Hypothalamus (tissue), 51 donors: ENCODE measurements at regions not wholly inside any gene's neighbourhood (a gene's known extent, or its start where the extent isn't known, plus 50 kb on each side); places are given as distances from the start of the nearest gene placed in this dataset.
"Not testable (repeated sequence)": the region's sequence is repeated elsewhere in the genome, so short reads cannot be mapped to it uniquely, and the experiment has no call there.

Source experiments
- DNase-seq, 51 donors: peaks; one replicate each; lab custom pipeline; 2025; lab: John Stamatoyannopoulos, UW

DNA sequence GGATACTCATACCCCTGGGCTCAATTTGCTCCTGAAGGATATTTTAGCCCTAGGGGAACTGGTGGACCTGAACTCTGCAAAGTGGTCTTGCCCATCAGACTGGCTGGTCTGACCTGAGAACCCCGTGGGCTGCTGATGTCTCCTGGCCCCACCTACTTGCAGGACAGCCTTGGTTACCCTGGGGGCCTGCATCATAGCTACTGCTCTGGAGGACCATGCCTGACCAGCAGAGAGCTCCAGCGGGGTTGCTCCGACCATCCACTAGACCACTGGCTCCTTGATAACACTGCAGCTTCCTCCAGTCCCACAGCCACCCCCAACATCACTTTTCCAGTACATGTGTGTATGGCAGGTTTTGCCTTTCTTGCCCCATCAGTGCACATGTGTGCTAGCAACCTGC, 331.6 kb upstream of the BRINP3 start:
- DNase-seq, result no peak

DNA sequence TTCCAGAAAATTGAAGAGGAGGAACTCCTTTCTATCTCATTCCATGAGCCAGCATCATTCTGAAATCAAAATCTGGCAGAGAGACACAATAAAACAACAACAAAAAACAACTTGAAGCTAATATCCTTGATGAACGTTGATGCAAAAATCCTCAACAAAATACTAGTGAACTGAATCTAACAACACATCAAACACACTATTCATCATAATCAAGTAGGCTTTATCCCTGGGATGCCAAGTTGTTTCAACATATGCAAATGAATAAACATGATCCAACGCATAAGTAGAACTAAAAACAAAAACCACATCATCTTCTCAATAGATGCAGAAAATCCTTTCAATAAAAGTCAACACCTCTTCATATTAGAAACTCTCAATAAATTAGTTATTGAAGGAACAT, 335.3 kb upstream of the BRINP3 start:
- DNase-seq, result no peak

DNA sequence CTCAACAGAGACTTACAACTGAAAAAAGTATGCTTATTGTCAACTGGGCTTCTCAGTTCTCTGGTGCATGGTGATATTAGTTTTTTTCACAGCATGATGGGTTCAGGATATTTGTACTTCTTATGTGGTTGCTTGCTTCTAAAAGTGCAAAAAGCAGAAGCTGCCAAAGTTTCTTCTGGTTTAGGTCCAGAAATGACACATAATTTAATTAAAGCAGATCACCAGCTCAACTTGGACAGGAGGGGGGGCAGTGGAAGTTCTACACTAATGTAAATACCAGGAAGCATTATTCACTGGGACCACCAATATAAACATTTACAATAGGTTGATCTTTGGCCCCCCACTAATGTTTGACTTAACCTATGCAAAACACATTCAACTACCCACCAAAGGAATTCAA, 354.8 kb upstream of the BRINP3 start:
- DNase-seq, result no peak

DNA sequence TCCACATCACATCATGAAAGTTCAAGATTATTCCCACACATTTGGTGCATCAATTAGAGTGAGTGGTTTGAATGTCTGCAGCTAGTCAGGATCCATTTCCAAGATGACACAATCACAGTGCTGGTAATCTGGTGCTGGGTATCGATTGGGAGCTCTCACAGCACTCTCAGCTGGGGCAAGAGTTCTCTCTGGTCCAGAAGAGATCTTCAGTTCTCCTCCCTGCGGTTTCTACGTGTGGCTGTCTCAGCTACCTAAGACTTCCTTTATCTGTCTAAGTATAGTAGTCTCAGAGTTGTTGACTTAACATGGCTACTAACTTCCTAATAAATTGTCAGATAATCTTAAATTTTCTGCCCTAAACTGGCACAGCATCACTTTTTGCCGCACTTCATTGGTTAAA, 358.0 kb upstream of the BRINP3 start:
- DNase-seq, result no peak

DNA sequence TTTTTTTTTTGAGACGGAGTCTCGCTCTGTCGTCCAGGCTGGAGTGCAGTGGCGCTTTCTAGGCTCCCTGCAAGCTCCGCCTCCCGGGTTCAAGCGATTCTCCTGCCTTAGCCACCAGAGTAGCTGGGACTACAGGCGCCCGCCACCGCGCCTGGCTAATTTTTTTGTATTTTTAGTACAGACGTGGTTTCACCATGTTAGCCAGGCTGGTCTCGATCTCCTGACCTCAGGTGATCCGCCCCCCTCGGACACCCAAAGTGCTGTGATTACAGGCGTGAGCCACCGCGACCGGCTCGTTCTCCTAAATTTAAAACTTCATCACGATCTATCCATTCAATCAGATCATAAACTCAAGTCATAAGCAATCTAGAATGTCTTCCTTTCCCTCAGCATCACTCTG, 359.5 kb upstream of the BRINP3 start:
- DNase-seq, result not testable (repeated sequence)

DNA sequence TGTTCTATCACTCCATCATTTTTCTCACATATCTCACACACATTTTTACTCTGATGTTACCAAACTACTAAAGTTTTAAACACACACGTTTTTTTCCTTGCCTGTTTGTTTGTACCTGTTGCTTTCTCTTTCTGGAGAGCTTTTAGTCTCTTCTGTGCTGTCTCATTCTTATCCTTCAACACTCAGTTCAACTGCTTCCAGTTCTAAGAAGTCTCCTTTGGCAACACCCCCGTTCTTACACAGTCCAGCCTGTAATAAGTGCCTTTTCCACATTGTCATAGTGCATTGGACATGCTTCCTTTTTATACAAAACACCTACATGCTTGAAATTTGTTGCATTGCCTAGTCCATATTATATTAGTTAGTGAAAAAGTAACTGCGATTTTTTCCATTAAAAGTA, 360.2 kb upstream of the BRINP3 start:
- no peak for DNase-seq

DNA sequence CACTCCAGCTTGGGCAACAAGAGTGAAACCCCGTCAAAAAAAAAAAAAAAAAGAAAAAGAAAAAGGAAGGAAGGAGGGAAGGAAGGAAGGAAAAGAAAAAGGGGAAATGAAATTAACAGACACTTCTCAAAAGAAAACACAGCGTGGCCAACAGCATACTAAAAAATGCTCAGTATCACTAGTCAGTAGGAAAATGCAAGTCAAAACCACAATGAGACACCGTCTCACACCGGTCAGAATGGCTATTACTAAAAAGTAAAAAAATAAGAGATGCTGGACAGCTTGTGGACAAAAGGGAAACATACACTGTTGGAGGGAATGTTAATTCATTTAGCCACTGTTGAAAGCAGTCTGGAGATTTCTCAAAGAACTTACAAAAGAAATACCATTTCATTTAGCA, 369.5 kb upstream of the BRINP3 start:
- DNase-seq, result no peak

DNA sequence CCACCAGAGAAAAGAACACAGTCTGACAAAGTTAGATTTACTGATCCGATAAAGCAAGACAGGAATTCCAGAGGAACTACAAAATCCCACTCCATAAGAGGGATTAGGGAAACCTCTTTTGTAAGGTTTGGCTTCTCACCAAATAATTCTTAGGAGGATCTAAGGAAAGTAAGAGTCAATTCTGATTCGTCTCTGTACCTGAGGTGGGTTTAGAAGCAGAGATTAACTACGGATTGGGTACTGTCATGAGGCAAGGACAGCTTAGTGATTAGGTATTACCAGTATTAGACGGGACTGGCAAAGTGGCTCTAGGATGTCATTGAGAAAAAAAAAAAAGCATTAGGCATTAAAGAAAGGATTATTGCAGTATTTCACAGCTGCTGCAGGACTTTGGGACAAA, 371.7 kb upstream of the BRINP3 start:
- no peak for DNase-seq

DNA sequence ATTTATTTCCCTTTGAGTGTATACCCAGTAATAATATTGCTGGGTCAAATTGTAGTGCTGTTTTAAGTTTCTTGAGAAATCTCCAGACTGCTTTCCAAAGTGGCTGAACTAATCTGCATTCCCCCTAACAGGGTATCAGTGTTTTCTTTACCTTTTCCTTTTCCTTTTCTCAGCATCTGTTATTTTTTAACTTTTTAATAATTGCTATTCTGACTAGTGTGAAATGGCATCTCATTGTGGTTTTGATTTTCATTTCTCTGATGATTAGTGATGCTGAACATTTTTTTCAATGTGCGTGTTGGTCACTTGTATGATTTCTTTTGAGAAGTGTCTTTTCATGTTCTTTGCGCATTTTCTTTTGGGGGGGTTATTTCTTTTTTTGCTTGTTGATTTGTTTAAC, 374.9 kb upstream of the BRINP3 start:
- no peak for DNase-seq

DNA sequence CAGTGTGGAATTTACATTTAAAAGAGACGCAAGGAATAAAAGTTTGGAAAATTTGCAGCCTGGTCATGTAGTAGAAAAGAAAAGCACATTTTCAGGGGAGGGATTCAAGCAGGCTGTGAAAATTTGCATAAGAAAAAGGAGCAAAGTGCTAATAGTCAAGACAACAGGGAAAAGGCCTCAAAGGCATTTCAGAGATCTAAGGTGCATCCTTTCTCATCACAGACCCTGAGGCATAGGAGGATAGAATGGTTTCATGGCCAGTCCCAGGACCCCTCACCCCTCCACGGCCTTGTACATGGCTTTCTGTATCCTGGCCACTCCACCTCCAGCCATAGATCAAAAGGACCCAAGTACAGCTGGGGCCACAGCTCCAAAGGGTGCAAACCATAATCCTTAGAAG, 380.5 kb upstream of the BRINP3 start:
- DNase-seq, result no peak

DNA sequence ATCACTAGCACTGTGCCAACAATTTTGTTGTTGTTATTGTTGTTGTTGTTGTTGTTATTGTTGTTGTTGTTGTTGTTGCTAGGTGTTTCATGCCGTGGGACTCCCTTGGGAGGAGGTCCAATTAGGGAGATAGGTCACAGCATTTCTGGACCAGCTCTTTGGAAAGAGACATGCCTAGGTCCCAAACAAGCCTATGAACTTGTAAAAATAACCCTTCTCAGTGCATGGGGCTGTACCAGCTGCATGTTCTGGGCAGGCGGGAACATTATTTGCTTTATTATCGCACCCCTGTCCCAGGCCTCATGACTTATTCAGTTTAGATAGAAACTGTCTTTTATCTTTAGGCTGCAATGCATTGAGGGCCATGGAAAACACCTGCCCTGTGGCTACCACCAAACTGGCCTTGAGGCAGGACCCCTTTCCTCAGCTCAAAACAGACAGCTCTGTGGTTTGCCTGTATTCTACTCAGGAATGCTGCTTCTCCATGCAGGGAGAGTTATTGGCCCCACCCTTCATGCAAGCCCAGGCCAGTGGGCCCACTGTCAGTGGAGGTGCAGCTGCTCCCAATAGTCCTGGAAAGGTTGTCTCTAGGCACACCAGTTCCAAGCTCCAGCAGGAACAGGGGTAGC, 386.5 kb upstream of the BRINP3 start:
- DNase-seq, result no peak

DNA sequence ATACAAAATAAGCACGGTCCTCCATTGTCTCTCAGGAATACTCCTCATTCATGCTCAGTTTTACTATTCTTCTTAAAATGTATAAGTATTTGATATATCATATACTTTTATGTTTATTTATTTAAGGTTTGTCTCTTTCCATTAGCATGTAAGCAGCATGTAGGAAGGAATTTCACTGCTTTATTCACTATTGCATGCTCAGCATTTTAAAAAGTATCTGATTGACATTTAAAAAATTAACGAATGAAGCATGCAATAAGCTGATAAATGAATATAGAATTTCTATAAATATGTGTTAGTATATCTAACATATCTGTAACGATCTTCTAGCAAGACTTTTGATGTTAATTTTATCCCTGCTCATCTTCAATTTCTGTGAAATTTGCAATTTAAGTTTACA, 402.7 kb upstream of the BRINP3 start:
- no peak for DNase-seq

DNA sequence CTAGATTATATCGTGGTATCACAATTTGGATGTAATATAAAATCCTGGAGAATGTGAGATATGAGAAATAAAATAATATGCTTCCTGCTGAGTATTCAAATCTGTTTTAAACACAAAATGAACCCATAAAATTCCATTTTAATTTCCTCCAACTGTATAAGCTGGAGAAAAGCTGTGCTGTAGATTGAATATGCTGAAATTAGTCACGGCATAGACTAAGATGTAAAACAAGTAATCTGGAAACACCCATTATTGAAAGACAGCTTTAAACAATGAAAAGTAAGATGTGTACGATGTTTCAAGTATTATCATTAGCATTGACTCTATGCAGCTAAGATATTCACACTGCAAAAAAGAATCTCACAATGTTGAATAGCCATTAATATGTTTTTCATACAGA, 403.4 kb upstream of the BRINP3 start:
- DNase-seq, result no peak

DNA sequence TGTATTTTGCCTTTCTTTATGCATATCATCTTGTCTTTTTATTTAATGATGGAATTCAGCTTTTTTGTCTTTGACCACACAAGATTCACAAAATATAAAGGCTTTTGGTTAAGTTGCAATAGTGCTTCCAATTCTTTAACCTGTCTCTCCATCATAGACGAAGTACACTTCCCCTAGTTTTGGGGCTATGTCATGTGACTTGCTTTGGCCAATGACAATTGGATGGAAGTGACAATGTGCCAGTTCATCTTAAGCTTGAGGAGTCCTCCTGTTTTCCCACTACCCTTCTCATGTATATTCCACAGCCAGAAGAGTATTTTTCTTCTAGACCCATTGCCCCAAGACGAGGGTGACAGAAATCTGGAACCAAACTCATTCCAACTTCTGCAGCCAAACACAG, 419.6 kb upstream of the BRINP3 start:
- DNase-seq, result no peak

DNA sequence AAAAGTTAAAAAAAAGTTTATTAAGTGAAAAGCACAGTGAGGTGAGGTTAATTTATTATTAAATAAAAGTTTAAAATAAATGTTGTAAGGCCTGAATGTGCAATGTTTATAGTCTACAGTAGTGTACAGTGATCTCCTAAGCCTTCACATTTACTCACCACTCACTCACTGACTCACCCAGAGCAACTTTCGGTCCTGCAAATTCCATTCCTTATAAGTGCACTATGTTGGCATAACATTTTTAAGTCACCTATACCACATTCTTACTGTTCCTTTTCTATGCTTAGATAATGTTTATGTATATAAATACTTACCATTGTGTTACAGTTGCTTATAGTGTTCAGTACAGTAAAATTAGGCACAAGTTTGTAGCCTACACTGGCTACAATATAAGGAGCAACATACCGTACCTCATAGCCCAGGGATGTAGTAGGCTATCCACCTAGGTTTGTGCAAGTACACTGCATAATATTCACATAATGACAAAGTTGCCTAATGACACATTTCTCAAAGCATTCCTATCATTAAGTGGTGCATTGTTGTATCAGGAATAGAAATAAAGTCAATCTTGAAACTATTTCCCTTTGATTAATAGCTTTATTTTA, 426.5 kb upstream of the BRINP3 start:
- DNase-seq, result no peak

DNA sequence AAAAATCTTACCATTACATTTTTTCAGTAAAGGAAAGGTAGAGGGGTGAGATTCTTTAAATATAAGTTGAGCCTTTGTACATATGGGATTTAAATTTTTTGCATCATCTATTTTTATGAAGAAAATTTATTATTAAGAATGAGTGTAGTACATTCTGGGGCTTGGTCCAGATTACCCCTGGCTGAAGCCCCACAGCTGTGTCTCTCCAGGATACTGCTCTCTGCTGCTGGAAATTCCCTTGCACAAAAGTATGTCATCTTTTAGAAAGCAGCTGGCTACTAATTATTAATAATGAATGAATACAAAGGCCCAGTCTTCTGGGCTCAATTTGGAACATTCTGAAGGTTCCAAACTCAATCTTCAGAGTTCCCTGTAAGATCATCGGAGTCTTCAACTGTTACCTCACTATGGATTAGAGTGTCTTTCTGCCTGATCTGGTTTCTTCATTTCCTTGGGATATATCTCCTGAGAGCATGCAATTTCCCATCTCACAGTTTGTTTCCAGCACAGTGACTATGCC, 428.6 kb upstream of the BRINP3 start:
- DNase-seq, result no peak

DNA sequence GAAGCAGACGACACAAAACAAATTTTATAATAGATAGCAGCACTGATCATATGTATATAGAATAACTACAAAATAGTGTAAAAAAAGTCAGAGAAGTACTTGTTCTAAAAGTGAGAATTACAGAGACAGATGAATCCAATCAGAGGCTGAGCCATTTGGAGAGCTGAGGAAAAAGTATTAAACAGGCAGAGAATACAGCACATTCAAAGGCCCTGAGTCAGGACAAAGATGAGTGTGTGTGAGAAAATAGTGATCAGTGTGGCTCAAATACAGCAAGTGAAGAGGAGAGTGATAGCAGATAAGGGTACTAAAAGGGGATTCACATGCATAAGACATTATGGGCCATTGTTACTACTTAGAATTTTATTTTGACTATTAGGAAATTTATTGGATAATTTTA, 430.6 kb upstream of the BRINP3 start:
- no peak for DNase-seq

DNA sequence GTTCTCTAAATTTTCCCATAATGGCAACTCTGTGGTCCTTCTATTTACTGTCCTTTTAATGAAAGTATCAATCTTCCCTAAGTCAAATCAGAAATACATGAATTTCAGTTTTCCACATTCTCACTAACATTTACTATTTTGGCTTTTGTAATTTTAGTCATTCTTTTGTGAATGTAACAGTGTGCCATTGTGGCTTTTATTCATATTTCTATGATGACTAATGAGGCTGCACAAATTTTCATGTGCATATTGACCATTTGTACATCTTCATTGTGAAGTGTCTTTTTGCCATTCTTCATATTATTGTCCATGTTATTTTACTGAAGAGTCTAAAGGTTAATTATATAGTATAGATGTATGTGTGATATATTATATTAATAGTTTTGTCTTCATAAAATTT, 431.0 kb upstream of the BRINP3 start:
- no peak for DNase-seq

DNA sequence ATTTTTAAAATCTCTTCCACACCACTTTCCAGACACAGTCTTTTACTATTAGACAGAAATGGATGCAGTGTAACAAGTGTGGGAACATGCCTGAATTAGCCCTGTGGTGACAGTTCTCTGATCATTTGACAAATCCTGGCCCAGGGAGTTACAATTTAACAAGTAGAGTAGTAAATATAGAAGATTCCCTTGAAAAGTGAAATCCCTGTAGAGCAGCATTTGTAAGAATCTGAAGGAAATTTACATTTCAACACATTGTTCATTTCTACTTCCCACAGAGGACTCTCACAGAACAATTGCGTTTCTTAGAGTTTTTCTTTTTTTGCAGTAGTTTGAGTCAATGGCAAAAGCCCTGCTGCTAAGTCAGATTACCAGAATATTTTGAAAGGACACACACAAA, 458.3 kb upstream of the BRINP3 start:
- no peak for DNase-seq

DNA sequence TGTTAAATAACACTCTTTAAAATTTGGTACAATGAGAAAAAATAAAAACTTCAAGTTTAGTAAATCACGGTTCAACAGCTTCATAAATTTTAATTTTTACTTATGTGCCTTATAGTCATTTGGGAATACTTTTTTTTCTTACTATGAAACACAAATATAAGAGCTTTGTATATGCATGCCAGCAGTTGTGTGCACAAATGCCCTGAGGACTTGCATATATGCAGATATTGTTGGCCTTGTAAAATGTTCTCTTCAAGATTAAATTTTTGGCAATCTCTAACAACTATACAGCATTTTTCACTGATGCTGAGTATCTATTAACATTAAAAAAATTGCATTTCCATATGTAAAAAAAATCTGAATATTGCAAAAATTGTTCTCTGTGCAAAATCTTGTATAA, 458.7 kb upstream of the BRINP3 start:
- no peak for DNase-seq

DNA sequence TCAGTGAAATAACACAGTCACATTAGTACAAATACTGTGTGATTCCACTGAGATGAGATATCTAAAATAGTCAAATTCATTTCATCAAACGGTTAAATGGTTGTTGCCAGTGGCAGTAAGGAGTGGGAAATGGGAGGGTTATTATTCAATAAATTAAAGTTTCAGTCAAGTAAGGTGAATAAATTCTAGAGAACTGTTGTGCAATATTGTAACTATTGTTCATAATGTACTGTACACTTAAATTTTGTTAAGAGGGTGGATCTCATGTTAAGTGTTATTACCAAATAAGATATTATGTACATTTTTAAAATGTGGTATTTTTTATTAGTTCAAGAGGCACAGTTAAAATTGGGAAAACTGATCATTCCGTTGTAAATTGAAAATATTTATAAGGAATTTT, 463.3 kb upstream of the BRINP3 start:
- DNase-seq, result no peak

DNA sequence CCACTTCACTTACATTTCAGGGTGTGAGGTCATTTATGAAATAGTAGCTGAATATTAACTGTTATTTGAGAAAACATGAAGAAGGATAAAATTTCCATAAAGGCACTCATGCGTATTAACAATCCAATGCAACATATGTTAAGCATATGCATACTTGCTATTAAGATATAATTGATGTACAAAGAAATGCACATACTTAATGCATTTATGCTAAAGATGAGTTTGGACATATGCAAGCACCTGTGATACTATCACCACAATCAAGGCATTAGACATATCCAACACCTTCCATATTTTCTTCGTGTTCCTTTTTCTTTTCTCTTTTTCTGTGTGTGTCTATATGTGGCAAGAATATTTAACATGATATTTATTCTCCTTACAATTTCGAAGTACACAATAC, 464.8 kb upstream of the BRINP3 start:
- no peak for DNase-seq

DNA sequence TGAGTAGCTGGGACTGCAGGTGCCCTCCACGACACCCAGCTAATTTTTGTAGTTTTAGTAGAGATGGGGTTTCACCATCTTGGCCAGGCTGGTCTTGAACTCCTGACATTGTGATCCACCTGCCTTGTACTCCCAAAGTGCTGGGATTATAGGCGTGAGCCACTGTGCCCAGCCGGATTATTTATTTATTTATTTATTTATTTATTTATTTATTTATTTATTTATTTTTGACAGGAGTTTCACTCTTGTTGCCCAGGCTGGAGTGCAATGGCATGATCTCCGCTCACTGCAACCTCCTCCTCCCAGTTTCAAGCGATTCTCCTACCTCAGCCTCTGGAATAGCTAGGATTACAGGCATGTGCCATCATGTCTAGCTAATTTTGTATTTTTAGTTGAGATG, 466.1 kb upstream of the BRINP3 start:
- DNase-seq, result not testable (repeated sequence)
